SJCRH30 (cell line): ENCODE measurements at regions not wholly inside any gene's neighbourhood (a gene's known extent, or its start where the extent isn't known, plus 50 kb on each side); places are given as distances from the start of the nearest gene placed in this dataset.
A peak's percentile ranks its signal among the peaks of the same experiment; 100 is the strongest.
"Not testable (repeated sequence)": the region's sequence is repeated elsewhere in the genome, so short reads cannot be mapped to it uniquely, and the experiment has no call there.

Source experiments
- DNase-seq, 2 experiments: peaks; one replicate each; pipeline ENCODE4 v3.0.0-alpha.2; 2015 to 2020
- H3K27ac ChIP-seq: fragments of 250-450 bp; sonication (Bioruptor Pico); 2 replicates; pipeline ENCODE4 v1.5.1; 2020; ENCODE audit warnings: mild to moderate bottlenecking, moderate library complexity
- H3K27me3 ChIP-seq: fragments of 250-450 bp; sonication (Bioruptor Pico); 2 replicates; pipeline ENCODE4 v1.5.1; 2020; ENCODE audit warnings: mild to moderate bottlenecking, moderate library complexity
- H3K36me3 ChIP-seq: fragments of 250-450 bp; sonication (Bioruptor Pico); 2 replicates; pipeline ENCODE4 v1.5.1; 2020; ENCODE audit warnings: mild to moderate bottlenecking, moderate library complexity
- H3K4me1 ChIP-seq: fragments of 250-450 bp; sonication (Bioruptor Pico); 2 replicates; pipeline ENCODE4 v1.5.1; 2020; ENCODE audit warnings: mild to moderate bottlenecking, moderate library complexity
- H3K4me3 ChIP-seq: fragments of 250-450 bp; sonication (Bioruptor Pico); 2 replicates; pipeline ENCODE4 v1.5.1; 2020; ENCODE audit warnings: mild to moderate bottlenecking, moderate library complexity
- H3K9me3 ChIP-seq: fragments of 250-450 bp; sonication (Bioruptor Pico); replicated peaks from 2 replicates; pipeline ENCODE4 v1.5.1; 2020; ENCODE audit warnings: mild to moderate bottlenecking, moderate library complexity

GRCh38 chr16:5753381-5753780 is 655.8 kb upstream of the EEF2KMT start:
- DNase-seq, result no peak
- Histone ChIP-seq H3K27ac (no peak overlapping the region), H3K36me3 (no peaks in the 10 kb centered on the region), H3K9me3 (no peaks in the 10 kb centered on the region), H3K4me3 (no peak overlapping the region), H3K4me1 (no peaks in the 10 kb centered on the region), H3K27me3 (no peaks in the 10 kb centered on the region)

GRCh38 chr16:5751216-5751615 is 653.6 kb upstream of the EEF2KMT start:
- no peaks in the 10 kb centered on the region for H3K9me3 ChIP-seq
- no peak overlapping the region for H3K27ac ChIP-seq
- no peaks in the 10 kb centered on the region for H3K36me3 ChIP-seq
- no peak for DNase-seq
- no peaks in the 10 kb centered on the region for H3K4me1 ChIP-seq
- no peaks in the 10 kb centered on the region for H3K27me3 ChIP-seq
- H3K4me3 ChIP-seq, result no peak overlapping the region

GRCh38 chr16:5750439-5750838 is 652.8 kb upstream of the EEF2KMT start:
- H3K27ac ChIP-seq, H3K4me3 ChIP-seq, H3K36me3 ChIP-seq: not testable (repeated sequence)

GRCh38 chr16:5738586-5738985 is 641.0 kb upstream of the EEF2KMT start:
- no peaks in the 10 kb centered on the region for H3K9me3 ChIP-seq
- no peaks in the 10 kb centered on the region for H3K27me3 ChIP-seq
- no peak overlapping the region for H3K27ac ChIP-seq
- DNase-seq, result no peak
- H3K4me1 ChIP-seq, result no peaks in the 10 kb centered on the region
- H3K36me3 ChIP-seq, result no peaks in the 10 kb centered on the region
- no peak overlapping the region for H3K4me3 ChIP-seq

More at GRCh38 chr16:5750439-5750838, 652.8 kb upstream of the EEF2KMT start:
- H3K4me1 ChIP-seq, DNase-seq, H3K27me3 ChIP-seq, H3K9me3 ChIP-seq: not testable (repeated sequence)

GRCh38 chr16:5736209-5736930 is 638.8 kb upstream of the EEF2KMT start:
- Histone ChIP-seq H3K27ac (no peak overlapping the region), H3K9me3 (no peaks in the 10 kb centered on the region), H3K4me1 (no peaks in the 10 kb centered on the region), H3K4me3 (no peak overlapping the region), H3K27me3 (no peaks in the 10 kb centered on the region), H3K36me3 (no peaks in the 10 kb centered on the region)
- DNase-seq, result no peak

GRCh38 chr16:5735444-5735843 is 637.8 kb upstream of the EEF2KMT start:
- DNase-seq, result no peak
- H3K36me3 ChIP-seq, result no peaks in the 10 kb centered on the region
- no peak overlapping the region for H3K27ac ChIP-seq
- no peaks in the 10 kb centered on the region for H3K27me3 ChIP-seq
- no peak overlapping the region for H3K4me3 ChIP-seq
- H3K9me3 ChIP-seq, result no peaks in the 10 kb centered on the region
- H3K4me1 ChIP-seq, result no peaks in the 10 kb centered on the region

GRCh38 chr16:5730783-5731182 is 633.2 kb upstream of the EEF2KMT start:
- Histone ChIP-seq H3K4me1 (no peaks in the 10 kb centered on the region), H3K27ac (no peak overlapping the region), H3K4me3 (no peak overlapping the region), H3K9me3 (no peaks in the 10 kb centered on the region), H3K27me3 (no peaks in the 10 kb centered on the region), H3K36me3 (no peaks in the 10 kb centered on the region)
- no peak for DNase-seq

GRCh38 chr16:5722116-5722619 is 624.6 kb upstream of the EEF2KMT start:
- Histone ChIP-seq H3K27ac (no peak overlapping the region), H3K4me1 (no peaks in the 10 kb centered on the region), H3K27me3 (no peaks in the 10 kb centered on the region), H3K4me3 (no peak overlapping the region), H3K36me3 (no peaks in the 10 kb centered on the region), H3K9me3 (no peaks in the 10 kb centered on the region)
- no peak for DNase-seq

- no peaks in the 10 kb centered on the region for H3K4me1 ChIP-seq
- H3K27ac ChIP-seq, result no peak overlapping the region
- no peaks in the 10 kb centered on the region for H3K27me3 ChIP-seq
- no peak for DNase-seq
- no peaks in the 10 kb centered on the region for H3K9me3 ChIP-seq
- no peak overlapping the region for H3K4me3 ChIP-seq
- no peaks in the 10 kb centered on the region for H3K36me3 ChIP-seq
Measured at GRCh38 chr16:5715155-5715554, 617.6 kb upstream of the EEF2KMT start.

GRCh38 chr16:5709889-5710288 is 612.3 kb upstream of the EEF2KMT start:
- Histone ChIP-seq H3K36me3 (no peaks in the 10 kb centered on the region), H3K9me3 (no peaks in the 10 kb centered on the region), H3K27me3 (no peaks in the 10 kb centered on the region), H3K27ac (no peak overlapping the region), H3K4me1 (no peaks in the 10 kb centered on the region), H3K4me3 (no peak overlapping the region)
- DNase-seq, result peak; percentile 31 to 52

- no peaks in the 10 kb centered on the region for H3K36me3 ChIP-seq
- DNase-seq, result no peak
- H3K4me1 ChIP-seq, result no peaks in the 10 kb centered on the region
- no peaks in the 10 kb centered on the region for H3K27me3 ChIP-seq
- H3K4me3 ChIP-seq, result no peak overlapping the region
- H3K27ac ChIP-seq, result no peak overlapping the region
- H3K9me3 ChIP-seq, result no peaks in the 10 kb centered on the region
Measured at GRCh38 chr16:5706211-5706610, 608.6 kb upstream of the EEF2KMT start.

- DNase-seq, result no peak
- Histone ChIP-seq H3K4me1 (no peaks in the 10 kb centered on the region), H3K27me3 (no peaks in the 10 kb centered on the region), H3K27ac (no peak overlapping the region), H3K9me3 (no peaks in the 10 kb centered on the region), H3K4me3 (no peak overlapping the region), H3K36me3 (no peaks in the 10 kb centered on the region)
Measured at GRCh38 chr16:5704271-5704670, 606.7 kb upstream of the EEF2KMT start.

- no peak for DNase-seq
- H3K4me1 ChIP-seq, result no peaks in the 10 kb centered on the region
- H3K9me3 ChIP-seq, result no peaks in the 10 kb centered on the region
- no peak overlapping the region for H3K27ac ChIP-seq
- H3K36me3 ChIP-seq, result no peaks in the 10 kb centered on the region
- H3K27me3 ChIP-seq, result no peaks in the 10 kb centered on the region
- H3K4me3 ChIP-seq, result no peak overlapping the region
Measured at GRCh38 chr16:5693426-5693825, 595.8 kb upstream of the EEF2KMT start.

- no peak overlapping the region for H3K27ac ChIP-seq
- no peaks in the 10 kb centered on the region; the same call in 1 of the 2 replicates for H3K27me3 ChIP-seq
- no peaks in the 10 kb centered on the region for H3K36me3 ChIP-seq
- DNase-seq, result no peak
- no peak overlapping the region for H3K4me3 ChIP-seq
- no peaks in the 10 kb centered on the region for H3K9me3 ChIP-seq
- H3K4me1 ChIP-seq, result no peaks in the 10 kb centered on the region
Measured at GRCh38 chr16:5681966-5682365, 584.4 kb upstream of the EEF2KMT start.

GRCh38 chr16:5678371-5678770 is 580.8 kb upstream of the EEF2KMT start:
- peak; percentile 4 to 35 for DNase-seq
- H3K9me3 ChIP-seq, result no peaks in the 10 kb centered on the region
- H3K4me1 ChIP-seq, result no peaks in the 10 kb centered on the region
- no peaks in the 10 kb centered on the region; the same call in 1 of the 2 replicates for H3K27me3 ChIP-seq
- no peaks in the 10 kb centered on the region for H3K36me3 ChIP-seq
- H3K27ac ChIP-seq, result no peak overlapping the region
- H3K4me3 ChIP-seq, result no peak overlapping the region

GRCh38 chr16:5671421-5671820 is 573.8 kb upstream of the EEF2KMT start:
- Histone ChIP-seq H3K36me3 (no peaks in the 10 kb centered on the region), H3K27ac (no peak overlapping the region), H3K27me3 (no peaks in the 10 kb centered on the region), H3K4me3 (no peak overlapping the region), H3K4me1 (no peaks in the 10 kb centered on the region), H3K9me3 (no peaks in the 10 kb centered on the region)
- no peak for DNase-seq
